Head of caudate nucleus (tissue), 42 donors: ENCODE measurements at regions not wholly inside any gene's neighbourhood (a gene's known extent, or its start where the extent isn't known, plus 50 kb on each side); places are given as distances from the start of the nearest gene placed in this dataset.
"Not testable (repeated sequence)": the region's sequence is repeated elsewhere in the genome, so short reads cannot be mapped to it uniquely, and the experiment has no call there.

ENCODE experiments used
- DNase-seq, 42 donors: peaks; one replicate each; pipeline versions ENCODE4 v3.0.0 to v3.0.0-alpha.2; 2020 to 2021; ENCODE audit warnings: mixed read lengths in 7 of 42
- intact Hi-C: fragments of 100-400 bp; cut with DNase I; formaldehyde crosslinking; loops from one replicate; pipeline ENCODE4 v1.15.0; 2022

- intact Hi-C loops: no loop called here
- no peak for DNase-seq
Measured at GRCh38 chr10:8171008-8171407, 116.5 kb downstream of the GATA3 start.

- intact Hi-C loops: no loop called here
- no peak for DNase-seq
Measured at GRCh38 chr10:8172604-8173003, 118.1 kb downstream of the GATA3 start.

- intact Hi-C loops: no loop called here
- no peak for DNase-seq
Measured at GRCh38 chr10:8173243-8173865, 118.9 kb downstream of the GATA3 start.

- no peak for DNase-seq
- intact Hi-C loops: no loop called here
Measured at GRCh38 chr10:8173866-8174243, 119.4 kb downstream of the GATA3 start.

GRCh38 chr10:8174762-8175161 is 120.3 kb downstream of the GATA3 start:
- DNase-seq: no peak
- intact Hi-C loops: no loop called here

- intact Hi-C loops, DNase-seq: not testable (repeated sequence)
Measured at GRCh38 chr10:8177526-8177925, 123.0 kb downstream of the GATA3 start.

- DNase-seq, intact Hi-C loops: not testable (repeated sequence)
Measured at GRCh38 chr10:8179773-8180172, 125.3 kb downstream of the GATA3 start.

GRCh38 chr10:8180360-8181109 is 126.0 kb downstream of the GATA3 start:
- intact Hi-C loops: no loop called here

GRCh38 chr10:8181496-8182157 is 127.1 kb downstream of the GATA3 start:
- intact Hi-C loops: no loop called here
- no peak for DNase-seq

More at GRCh38 chr10:8180360-8181109, 126.0 kb downstream of the GATA3 start:
- no peak for DNase-seq

- intact Hi-C loops: no loop called here
- DNase-seq: no peak
Measured at GRCh38 chr10:8182806-8183205, 128.3 kb downstream of the GATA3 start.

- intact Hi-C loops: no loop called here
- no peak for DNase-seq
Measured at GRCh38 chr10:8183241-8183704, 128.8 kb downstream of the GATA3 start.

- intact Hi-C loops: no loop called here
- no peak for DNase-seq
Measured at GRCh38 chr10:8187171-8187666, 132.7 kb downstream of the GATA3 start.

- intact Hi-C loops: no loop called here
- no peak for DNase-seq
Measured at GRCh38 chr10:8189458-8189857, 135.0 kb downstream of the GATA3 start.

GRCh38 chr10:8192301-8192700 is 137.8 kb downstream of the GATA3 start:
- DNase-seq: no peak
- intact Hi-C loops: no loop called here

- DNase-seq: no peak
- intact Hi-C loops: no loop called here
Measured at GRCh38 chr10:8193546-8193945, 139.1 kb downstream of the GATA3 start.

- intact Hi-C loops: no loop called here
- DNase-seq: no peak
Measured at GRCh38 chr10:8194050-8194449, 139.6 kb downstream of the GATA3 start.

- DNase-seq: no peak
- intact Hi-C loops: no loop called here
Measured at GRCh38 chr10:8206882-8207281, 152.4 kb downstream of the GATA3 start.

GRCh38 chr10:8211631-8212030 is 157.1 kb downstream of the GATA3 start:
- DNase-seq: no peak
- intact Hi-C loops: no loop called here

GRCh38 chr10:8213735-8214134 is 159.2 kb downstream of the GATA3 start:
- DNase-seq: no peak
- intact Hi-C loops: no loop called here

- no peak for DNase-seq
- intact Hi-C loops: no loop called here
Measured at GRCh38 chr10:8214587-8214986, 160.1 kb downstream of the GATA3 start.
